ENCODE measurements at regions not wholly inside any gene's neighbourhood (a gene's known extent, or its start where the extent isn't known, plus 50 kb on each side); places are given as distances from the start of the nearest gene placed in this dataset.

DNA sequence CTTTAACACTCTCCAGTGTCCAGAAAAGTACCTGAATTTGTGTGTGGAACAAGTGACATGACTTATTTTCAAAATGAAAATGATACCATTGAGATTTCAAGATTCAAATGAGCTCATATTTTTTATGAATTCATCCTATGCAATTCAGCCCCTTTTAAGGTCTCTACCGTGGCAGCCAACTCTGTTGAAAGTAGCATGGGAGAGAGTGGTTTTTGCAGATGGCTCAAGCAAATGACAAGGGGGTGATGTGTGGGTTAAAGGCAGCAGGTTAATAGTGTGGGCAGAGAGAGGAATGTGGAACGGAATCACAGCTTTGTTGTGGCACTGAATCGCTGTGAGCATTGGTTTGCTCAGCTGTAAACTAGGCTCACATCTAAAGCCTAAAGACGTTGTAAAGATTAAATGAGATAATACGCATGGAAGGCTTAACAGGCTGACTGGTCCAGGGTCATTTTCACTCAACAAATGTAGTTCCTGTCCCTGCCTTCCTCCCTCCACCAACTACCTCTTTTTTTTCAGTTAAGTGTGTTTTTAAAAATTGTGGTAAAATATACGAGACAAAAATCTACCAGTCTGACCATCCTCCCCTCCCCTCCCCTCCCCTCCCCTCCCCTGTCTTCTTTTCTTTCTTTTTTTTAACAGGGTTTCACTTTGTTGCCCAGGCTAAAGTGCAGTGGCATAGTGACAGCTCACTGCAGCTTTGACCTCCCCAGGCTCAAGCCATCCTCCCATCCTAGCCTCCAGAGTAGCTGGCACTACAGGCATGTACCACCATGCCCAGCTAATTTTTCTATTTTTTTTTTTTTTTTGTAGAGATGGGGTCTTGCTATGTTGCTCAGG lies 114.7 kb upstream of the ZNF217 start:
- Mint-ChIP-seq H3K4me3 (peak overlapping the region; percentile 57), H3K27me3 (no peaks in the 10 kb centered on the region), H3K4me1 (peaks cover 52% of the 10 kb centered on the region), H3K27ac (peak overlapping the region; percentile 93), H3K36me3 (ENCODE audit: low read depth) (no peaks in the 10 kb centered on the region), H3K9me3 (no peaks in the 10 kb centered on the region)
- peak; percentile 84 for DNase-seq
- intact Hi-C loops (cut with micrococcal nuclease): loop anchor here (1.0 to 10.0 kb wide), 12 partner anchors 13 to 734 kb away; partner anchors contain the start of gene TSHZ2

DNA sequence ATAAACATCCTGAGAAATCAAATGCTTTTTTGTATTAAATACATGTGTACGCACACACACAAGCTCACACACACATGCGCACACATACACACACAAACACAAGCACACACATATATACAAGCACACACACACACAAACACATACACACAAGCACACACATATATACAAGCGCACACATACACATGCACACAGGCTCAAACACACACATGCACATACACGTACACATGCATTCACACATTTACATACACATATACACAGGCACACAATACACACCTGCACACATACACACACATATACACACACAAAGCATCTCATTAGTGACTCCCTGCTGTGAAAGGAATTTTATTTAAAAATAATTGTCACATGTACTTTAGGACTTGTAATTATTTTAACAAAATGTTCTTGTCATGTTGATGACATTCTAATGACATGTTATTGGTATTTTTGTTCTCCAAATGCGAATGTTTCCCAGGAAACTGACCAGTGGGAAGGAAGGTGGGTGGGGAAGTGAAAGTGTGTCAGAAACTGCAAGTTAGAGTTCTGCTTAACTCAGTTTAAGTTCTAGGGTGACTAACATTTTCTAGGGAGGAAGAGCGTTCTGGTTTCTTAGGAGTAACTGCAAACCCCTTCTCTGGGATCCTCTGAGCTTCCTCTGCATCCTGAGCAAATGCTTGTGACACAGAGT lies 113.9 kb upstream of the ZNF217 start:
- DNase-seq: peak; percentile 78
- Mint-ChIP-seq H3K27ac (peak overlapping the region; percentile 93), H3K27me3 (no peaks in the 10 kb centered on the region), H3K9me3 (no peaks in the 10 kb centered on the region), H3K4me1 (peaks cover 52% of the 10 kb centered on the region), H3K4me3 (peak overlapping the region; percentile 57), H3K36me3 (ENCODE audit: low read depth) (no peaks in the 10 kb centered on the region)
- intact Hi-C loops (cut with micrococcal nuclease): loop anchor here (1.0 to 10.0 kb wide), 17 partner anchors 14 to 733 kb away; partner anchors contain the start of gene TSHZ2

DNA sequence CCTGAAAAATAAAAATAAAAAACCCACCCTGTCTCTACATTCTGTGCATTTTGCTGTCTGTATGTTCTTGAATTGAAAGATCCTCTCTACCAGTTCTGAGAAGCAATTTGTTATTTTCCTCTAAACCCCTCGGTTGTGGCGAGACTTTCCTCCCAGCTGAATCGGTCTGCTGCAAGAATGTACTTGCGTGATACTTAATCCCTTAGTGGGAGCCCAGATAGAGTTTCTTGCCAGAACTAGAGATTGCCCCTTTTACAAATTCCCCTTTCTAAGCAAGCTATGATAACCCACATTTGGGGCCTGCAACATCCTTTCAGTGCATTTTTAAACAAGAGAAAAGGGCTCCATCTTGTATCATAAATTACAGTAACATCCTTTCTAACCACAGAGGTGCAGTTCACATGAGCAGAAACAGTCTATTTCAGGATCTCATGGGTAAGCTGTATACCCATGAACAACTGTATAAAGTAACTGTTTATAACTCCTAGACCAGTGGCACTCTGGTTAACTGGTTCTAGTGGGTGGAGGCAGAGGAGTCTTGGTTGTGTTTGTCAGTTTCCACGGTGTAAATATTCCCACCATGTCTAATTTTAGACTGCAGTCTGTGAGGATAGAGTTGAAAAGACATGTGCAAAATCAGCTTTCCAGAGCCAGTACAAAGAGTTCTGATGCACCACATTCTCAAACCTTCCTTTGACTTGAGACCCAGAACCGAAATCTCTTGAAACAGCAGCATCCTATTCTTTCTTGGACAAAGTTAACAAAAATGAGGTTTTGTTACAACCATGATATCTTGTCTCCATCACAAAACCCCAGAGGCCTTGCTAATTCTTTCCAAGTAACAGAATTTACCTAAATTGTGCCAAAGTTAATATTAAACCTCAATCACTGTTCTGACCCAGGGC lies 113.1 kb upstream of the ZNF217 start:
- DNase-seq: peak; percentile 86
- Mint-ChIP-seq H3K4me1 (peaks cover 51% of the 10 kb centered on the region), H3K36me3 (ENCODE audit: low read depth) (no peaks in the 10 kb centered on the region), H3K27me3 (no peaks in the 10 kb centered on the region), H3K27ac (peak overlapping the region; percentile 93), H3K4me3 (peak overlapping the region; percentile 57), H3K9me3 (no peaks in the 10 kb centered on the region)
- intact Hi-C loops (cut with micrococcal nuclease): loop anchor here (1.0 to 10.0 kb wide), 11 partner anchors 14 to 732 kb away; partner anchors contain the start of gene TSHZ2

GRCh38 chr20:53706008-53706465 lies 112.4 kb upstream of the ZNF217 start:
- Mint-ChIP-seq H3K4me3 (peak overlapping the region; percentile 57), H3K36me3 (ENCODE audit: low read depth) (no peaks in the 10 kb centered on the region), H3K9me3 (no peaks in the 10 kb centered on the region), H3K27me3 (no peaks in the 10 kb centered on the region), H3K4me1 (peaks cover 45% of the 10 kb centered on the region), H3K27ac (peak overlapping the region; percentile 93)
- intact Hi-C loops (cut with micrococcal nuclease): loop anchor here (1.0 to 10.0 kb wide), 9 partner anchors 13 to 731 kb away; partner anchors contain the start of gene TSHZ2
- no peak for DNase-seq

DNA sequence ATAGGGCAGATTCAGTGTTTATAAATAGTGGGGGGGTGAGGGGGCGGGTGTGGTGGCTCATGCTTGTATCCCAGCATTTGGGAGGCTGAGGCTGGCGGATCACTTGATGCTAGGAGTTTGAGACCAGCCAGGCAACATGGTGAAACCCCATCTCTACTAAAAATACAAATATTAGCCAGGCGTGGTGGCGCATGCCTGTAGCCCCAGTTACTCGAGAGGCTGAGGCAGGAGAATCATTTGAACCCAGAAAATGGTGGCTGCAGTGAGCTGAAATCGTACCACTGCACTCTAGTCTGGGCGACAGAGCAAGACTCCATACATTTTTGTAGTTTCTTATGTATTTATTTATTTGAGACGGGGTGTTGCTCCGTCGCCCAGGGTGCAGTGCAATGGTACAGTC lies 109.0 kb upstream of the ZNF217 start:
- no peak for DNase-seq
- intact Hi-C loops (cut with micrococcal nuclease): loop anchor here (10.0 kb wide), 2 partner anchors 342 to 728 kb away; partner anchors contain the start of gene TSHZ2
- peaks cover 35% of the 10 kb centered on the region for H3K4me1 Mint-ChIP-seq
- H3K9me3 Mint-ChIP-seq: no peaks in the 10 kb centered on the region
- no peaks in the 10 kb centered on the region for H3K27me3 Mint-ChIP-seq
- H3K36me3 Mint-ChIP-seq (ENCODE audit: low read depth): no peaks in the 10 kb centered on the region
- H3K27ac Mint-ChIP-seq: no peak overlapping the region
- H3K4me3 Mint-ChIP-seq: no peak overlapping the region

DNA sequence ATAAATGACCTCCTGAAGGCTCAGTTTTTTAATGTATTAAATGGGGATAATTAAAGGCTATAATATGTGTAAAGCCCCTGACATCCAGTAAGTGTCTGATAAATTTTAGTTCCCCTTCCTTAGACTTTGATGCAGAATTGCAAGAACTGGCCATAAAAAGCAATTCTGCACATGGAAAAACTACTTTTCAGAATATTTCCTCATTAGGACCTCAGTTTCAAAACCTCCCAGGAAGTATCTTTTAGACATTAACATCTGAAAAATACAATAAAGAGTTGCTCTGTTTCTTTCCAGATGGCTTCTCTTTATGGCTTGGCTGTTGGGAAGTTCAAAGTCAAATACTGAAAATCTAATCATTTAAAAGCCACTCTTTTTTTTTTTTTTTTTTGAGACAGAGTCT lies 106.3 kb upstream of the ZNF217 start:
- intact Hi-C loops (cut with micrococcal nuclease): loop anchor here (10.0 kb wide), 2 partner anchors 345 to 725 kb away; partner anchors contain the start of gene TSHZ2
- Mint-ChIP-seq H3K4me1 (peaks cover 19% of the 10 kb centered on the region), H3K36me3 (ENCODE audit: low read depth) (no peaks in the 10 kb centered on the region), H3K27me3 (no peaks in the 10 kb centered on the region), H3K4me3 (no peak overlapping the region), H3K27ac (no peak overlapping the region), H3K9me3 (no peaks in the 10 kb centered on the region)
- no peak for DNase-seq

GRCh38 chr20:53699085-53699674 lies 105.5 kb upstream of the ZNF217 start:
- no peak for DNase-seq
- Mint-ChIP-seq H3K36me3 (ENCODE audit: low read depth) (no peaks in the 10 kb centered on the region), H3K9me3 (no peaks in the 10 kb centered on the region), H3K4me3 (no peak overlapping the region), H3K27ac (no peak overlapping the region), H3K27me3 (no peaks in the 10 kb centered on the region), H3K4me1 (peaks cover 20% of the 10 kb centered on the region)
- intact Hi-C loops (cut with micrococcal nuclease): no loop called here

DNA sequence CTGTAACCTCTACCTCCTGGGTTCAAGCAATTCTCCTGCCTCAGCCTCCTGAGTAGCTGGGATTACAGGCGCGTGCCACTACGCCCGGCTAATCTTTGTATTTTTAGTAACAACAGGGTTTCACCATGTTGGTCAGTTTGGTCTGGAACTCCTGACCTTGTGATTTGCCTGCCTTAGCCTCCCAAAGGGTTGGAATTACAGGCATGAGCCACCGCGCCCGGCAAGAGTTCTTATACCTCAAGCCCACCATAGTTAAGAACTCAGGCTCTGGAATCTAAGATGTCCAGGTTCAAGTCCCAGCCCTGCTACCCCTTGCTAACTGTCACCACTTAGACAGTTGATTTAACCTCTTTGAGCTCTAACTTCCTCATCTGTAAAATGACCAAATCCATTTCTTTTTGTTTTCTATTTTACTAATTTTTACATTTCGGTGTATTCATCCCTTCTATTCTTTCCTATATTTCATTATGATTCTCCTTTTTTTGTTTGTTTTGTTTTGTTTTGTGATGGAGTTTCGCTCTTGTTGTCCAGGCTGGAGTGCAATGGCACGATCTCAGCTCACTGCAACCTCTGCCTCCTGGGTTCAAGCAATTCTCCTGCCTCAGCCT lies 104.8 kb upstream of the ZNF217 start:
- H3K4me1 Mint-ChIP-seq: peaks cover 21% of the 10 kb centered on the region
- intact Hi-C loops (cut with micrococcal nuclease): no loop called here
- no peaks in the 10 kb centered on the region for H3K27me3 Mint-ChIP-seq
- H3K4me3 Mint-ChIP-seq: no peak overlapping the region
- no peaks in the 10 kb centered on the region for H3K9me3 Mint-ChIP-seq
- H3K36me3 Mint-ChIP-seq (ENCODE audit: low read depth): no peaks in the 10 kb centered on the region
- H3K27ac Mint-ChIP-seq: no peak overlapping the region
- no peak for DNase-seq

DNA sequence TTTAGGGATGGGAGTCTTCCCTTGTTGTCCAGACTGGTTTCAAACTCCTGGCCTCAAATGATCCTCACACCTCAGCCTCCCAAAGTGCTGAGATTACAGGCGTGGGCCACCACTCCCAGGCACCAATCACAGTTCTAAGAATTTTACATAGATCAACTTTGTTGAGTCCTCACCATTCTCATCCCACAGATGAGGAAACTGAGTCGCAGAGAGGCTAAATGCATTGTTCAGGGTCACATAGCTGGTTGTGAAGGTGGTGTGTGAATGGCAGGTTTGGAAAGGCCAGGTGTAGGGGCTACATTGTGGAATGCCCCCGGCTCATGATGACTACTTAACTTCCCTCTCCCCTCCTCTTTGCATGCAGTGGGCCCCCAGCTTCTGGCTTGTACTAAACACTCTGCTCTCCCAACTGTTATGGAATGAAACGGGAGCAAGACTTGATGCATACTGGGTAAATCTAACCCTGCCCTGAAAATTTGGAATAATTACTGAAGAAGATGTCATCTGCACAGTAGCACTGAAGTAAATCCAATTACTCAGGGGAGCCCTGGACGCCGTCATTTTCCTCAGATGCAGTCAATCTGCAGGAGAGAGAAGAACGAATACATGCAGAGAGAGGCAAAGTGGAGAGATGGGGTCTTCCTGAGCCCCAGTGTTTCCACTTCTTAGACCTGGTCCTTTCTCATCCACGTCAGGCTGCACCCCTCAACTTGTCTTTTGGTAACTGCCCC lies 102.3 kb upstream of the ZNF217 start:
- Mint-ChIP-seq H3K36me3 (ENCODE audit: low read depth) (no peaks in the 10 kb centered on the region), H3K9me3 (no peaks in the 10 kb centered on the region), H3K27me3 (no peaks in the 10 kb centered on the region), H3K27ac (no peak overlapping the region), H3K4me1 (peaks cover 38% of the 10 kb centered on the region), H3K4me3 (no peak overlapping the region)
- intact Hi-C loops (cut with micrococcal nuclease): no loop called here
- DNase-seq: no peak

- Mint-ChIP-seq H3K27ac (peak overlapping the region; percentile 72), H3K36me3 (ENCODE audit: low read depth) (no peaks in the 10 kb centered on the region), H3K9me3 (no peaks in the 10 kb centered on the region), H3K4me3 (peak overlapping the region; percentile 56), H3K4me1 (peaks cover 33% of the 10 kb centered on the region), H3K27me3 (no peaks in the 10 kb centered on the region)
- DNase-seq: peak; percentile 79
- intact Hi-C loops (cut with micrococcal nuclease): loop anchor here (2.0 kb wide), 1 partner anchor 13 kb away; no protein-coding TSS in a partner anchor
These were observed 99.7 kb upstream of the ZNF217 start for GRCh38 chr20:53693262-53693871.

GRCh38 chr20:53692465-53693067 lies 98.9 kb upstream of the ZNF217 start:
- DNase-seq: peak; percentile 64
- Mint-ChIP-seq H3K4me1 (peaks cover 37% of the 10 kb centered on the region), H3K4me3 (peak overlapping the region; percentile 56), H3K9me3 (no peaks in the 10 kb centered on the region), H3K27ac (peak overlapping the region; percentile 46), H3K36me3 (ENCODE audit: low read depth) (no peaks in the 10 kb centered on the region), H3K27me3 (no peaks in the 10 kb centered on the region)
- intact Hi-C loops (cut with micrococcal nuclease): loop anchor here (2.0 kb wide), 1 partner anchor 14 kb away; no protein-coding TSS in a partner anchor

Measured in activated CD4-positive, alpha-beta T cell treated with anti-CD3 and anti-CD28 coated beads, Interleukin-2, amount 10 ng/mL, durations not matched to agents 24 days and 14 days (primary cell).